Endodermal cell (in vitro differentiated cells): ENCODE measurements at regions not wholly inside any gene's neighbourhood (a gene's known extent, or its start where the extent isn't known, plus 50 kb on each side); places are given as distances from the start of the nearest gene placed in this dataset.

Experiments
- DNase-seq: peaks from one replicate; pipeline ENCODE4 v3.0.0-alpha.2; 2017
- H3K27ac ChIP-seq: 2 replicates; pipeline ENCODE4 v1.5.1; 2013; ENCODE audit warnings: mild to moderate bottlenecking, low read depth, low read length, moderate library complexity
- H3K27me3 ChIP-seq: 2 replicates; pipeline ENCODE4 v1.6.1; 2013; ENCODE audit warnings: mild to moderate bottlenecking, low read length, moderate library complexity; ENCODE audit not compliant: insufficient read depth, control insufficient read depth, poor library complexity, severe bottlenecking
- H3K36me3 ChIP-seq: 2 replicates; pipeline ENCODE4 v1.7.0; 2013; ENCODE audit warnings: mild to moderate bottlenecking, low read length, moderate library complexity; ENCODE audit not compliant: control insufficient read depth, insufficient read depth
- H3K4me1 ChIP-seq: one replicate; pipeline ENCODE4 v1.7.0; 2013; ENCODE audit warnings: low read length; ENCODE audit not compliant: control insufficient read depth, insufficient read depth
- H3K4me3 ChIP-seq: 2 replicates; pipeline ENCODE4 v1.5.1; 2013; ENCODE audit warnings: mild to moderate bottlenecking, low read length, moderate library complexity
- H3K9ac ChIP-seq: 2 replicates; pipeline ENCODE4 v1.6.1; 2013; ENCODE audit warnings: mild to moderate bottlenecking, low read length, moderate library complexity; ENCODE audit not compliant: poor library complexity, severe bottlenecking; ENCODE audit errors: extremely low read depth
- H3K9me3 ChIP-seq: 2 replicates; pipeline ENCODE4 v1.6.1; 2013; ENCODE audit warnings: mild to moderate bottlenecking, low read length, moderate library complexity; ENCODE audit not compliant: control insufficient read depth
- H3K27ac Mint-ChIP-seq: 2 replicates; pipeline ENCODE4 v1.8.0; 2020; ENCODE audit warnings: mixed read lengths
- H3K27me3 Mint-ChIP-seq: 2 replicates; pipeline ENCODE4 v1.8.0; 2021; ENCODE audit warnings: mild to moderate bottlenecking, mixed read lengths; ENCODE audit not compliant: insufficient read depth
- H3K36me3 Mint-ChIP-seq: 2 replicates; pipeline ENCODE4 v1.8.0; 2020; ENCODE audit warnings: low read depth, mixed read lengths
- H3K4me1 Mint-ChIP-seq: 2 replicates; pipeline ENCODE4 v1.8.0; 2020; ENCODE audit warnings: mixed read lengths
- H3K4me3 Mint-ChIP-seq: 2 replicates; pipeline ENCODE4 v1.8.0; 2020; ENCODE audit warnings: mild to moderate bottlenecking, moderate library complexity, mixed read lengths
- H3K9me3 Mint-ChIP-seq: 2 replicates; pipeline ENCODE4 v1.8.0; 2020; ENCODE audit warnings: mild to moderate bottlenecking, mixed read lengths
- WGBS, 2 experiments: methylation state at CpG; one replicate each; pipeline versions ENCODE4 v1.1.5 to v1.1.7; 2013; ENCODE audit warnings: missing lambda C conversion rate in 2 of 2, mixed read lengths in 1 of 2; ENCODE audit not compliant: insufficient coverage in 1 of 2, insufficient read length in 1 of 2; 5-methylcytosine and 5-hydroxymethylcytosine counted together
- TF ChIP-seq, protein P1 (sequence below): fragments of 200-600 bp; sonication (generic); conservative IDR thresholded peaks from 2 replicates; pipeline ENCODE4 v1.5.0; 2021; ENCODE audit warnings: antibody characterized with exemption, mild to moderate bottlenecking

DNA sequence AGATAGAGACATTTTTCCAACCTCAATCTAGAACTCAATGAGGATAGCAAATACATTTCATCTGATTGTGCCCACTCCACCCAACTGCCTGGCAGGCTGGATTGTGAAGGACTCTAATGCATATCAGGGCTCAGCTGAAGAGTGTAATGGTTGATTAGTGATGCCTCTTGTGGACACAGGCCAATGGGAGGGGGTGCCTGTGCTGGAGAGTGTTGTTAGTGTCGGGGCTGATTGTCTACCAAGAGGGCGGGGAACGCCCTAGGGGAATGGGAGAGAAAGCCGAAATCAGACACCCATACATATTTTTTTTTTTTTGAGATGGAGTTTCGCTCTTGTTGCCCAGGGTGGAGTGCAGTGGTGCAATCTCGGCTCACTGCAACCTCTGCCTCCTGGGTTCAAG, 103.7 kb upstream of the SALL4 start:
- 94% methylated on average over 2 of the region's 6 CpGs; no CpG with 5 or more reads in 1 of the 2 experiments for WGBS, 2 experiments
- no peak for DNase-seq
- Histone ChIP-seq H3K9ac (no peak overlapping the region), H3K36me3 (no peaks in the 10 kb centered on the region), H3K4me3 (no peak overlapping the region), H3K27ac (no peak overlapping the region), H3K27me3 (no peaks in the 10 kb centered on the region), H3K4me1 (peaks cover 10% of the 10 kb centered on the region), H3K9me3 (no peaks in the 10 kb centered on the region)
- no peak overlapping the region for H3K27ac Mint-ChIP-seq
- no peaks in the 10 kb centered on the region for H3K9me3 Mint-ChIP-seq
- H3K4me1 Mint-ChIP-seq: peaks cover 24% of the 10 kb centered on the region
- H3K4me3 Mint-ChIP-seq: no peak overlapping the region
- H3K36me3 Mint-ChIP-seq: no peaks in the 10 kb centered on the region
- TF ChIP-seq, protein P1, sequence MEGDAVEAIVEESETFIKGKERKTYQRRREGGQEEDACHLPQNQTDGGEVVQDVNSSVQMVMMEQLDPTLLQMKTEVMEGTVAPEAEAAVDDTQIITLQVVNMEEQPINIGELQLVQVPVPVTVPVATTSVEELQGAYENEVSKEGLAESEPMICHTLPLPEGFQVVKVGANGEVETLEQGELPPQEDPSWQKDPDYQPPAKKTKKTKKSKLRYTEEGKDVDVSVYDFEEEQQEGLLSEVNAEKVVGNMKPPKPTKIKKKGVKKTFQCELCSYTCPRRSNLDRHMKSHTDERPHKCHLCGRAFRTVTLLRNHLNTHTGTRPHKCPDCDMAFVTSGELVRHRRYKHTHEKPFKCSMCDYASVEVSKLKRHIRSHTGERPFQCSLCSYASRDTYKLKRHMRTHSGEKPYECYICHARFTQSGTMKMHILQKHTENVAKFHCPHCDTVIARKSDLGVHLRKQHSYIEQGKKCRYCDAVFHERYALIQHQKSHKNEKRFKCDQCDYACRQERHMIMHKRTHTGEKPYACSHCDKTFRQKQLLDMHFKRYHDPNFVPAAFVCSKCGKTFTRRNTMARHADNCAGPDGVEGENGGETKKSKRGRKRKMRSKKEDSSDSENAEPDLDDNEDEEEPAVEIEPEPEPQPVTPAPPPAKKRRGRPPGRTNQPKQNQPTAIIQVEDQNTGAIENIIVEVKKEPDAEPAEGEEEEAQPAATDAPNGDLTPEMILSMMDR: no peak
- no peaks in the 10 kb centered on the region for H3K27me3 Mint-ChIP-seq

DNA sequence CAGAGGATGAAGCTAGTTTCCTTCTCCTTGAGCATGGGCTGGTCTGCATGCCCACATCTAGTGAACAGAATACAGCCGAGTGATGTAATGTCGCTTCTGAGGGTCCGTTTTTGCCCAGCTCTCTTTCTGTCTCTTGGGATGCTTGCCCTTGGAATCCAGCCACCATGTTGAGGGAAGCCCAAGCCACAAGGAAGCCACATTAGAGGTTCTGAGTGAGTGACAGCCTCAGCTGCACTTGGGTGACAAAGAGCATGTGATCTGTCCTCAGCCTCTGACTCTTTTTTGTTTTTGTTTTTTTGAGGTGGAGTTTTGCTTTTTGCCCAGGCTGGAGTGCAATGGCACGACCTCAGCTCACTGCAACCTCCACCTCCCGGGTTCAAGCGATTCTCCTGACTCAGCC, 100.6 kb upstream of the SALL4 start:
- DNase-seq: no peak
- Histone ChIP-seq H3K27me3 (no peaks in the 10 kb centered on the region), H3K9me3 (no peaks in the 10 kb centered on the region), H3K4me1 (no peaks in the 10 kb centered on the region), H3K9ac (no peak overlapping the region), H3K27ac (no peak overlapping the region), H3K4me3 (no peak overlapping the region), H3K36me3 (no peaks in the 10 kb centered on the region)
- Mint-ChIP-seq H3K9me3 (no peaks in the 10 kb centered on the region), H3K4me3 (no peak overlapping the region), H3K27ac (no peak overlapping the region), H3K36me3 (no peaks in the 10 kb centered on the region), H3K27me3 (no peaks in the 10 kb centered on the region), H3K4me1 (peaks cover 8% of the 10 kb centered on the region)
- TF ChIP-seq, protein P1: no peak
- 95 to 97% methylated on average over 6 of the region's 6 CpGs for WGBS, 2 experiments

DNA sequence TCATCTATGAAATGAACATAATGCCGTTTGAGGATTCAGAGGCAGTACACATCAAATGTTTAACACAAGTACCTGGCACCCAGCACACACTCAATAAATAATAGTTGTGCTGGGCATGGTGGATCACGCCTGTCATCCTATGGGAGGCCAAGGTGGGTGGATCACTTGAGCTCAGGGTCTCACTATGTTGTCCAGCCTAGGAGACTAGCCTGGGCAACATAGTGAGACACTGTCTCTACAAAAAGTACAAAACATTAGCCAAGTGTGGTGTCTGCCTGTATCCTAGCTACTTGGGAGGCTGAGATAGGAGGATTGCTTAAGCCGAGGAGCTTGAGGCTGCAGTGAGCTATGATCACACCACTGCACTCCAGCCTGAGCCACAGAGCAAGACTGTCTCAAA, 98.1 kb upstream of the SALL4 start:
- H3K4me3 Mint-ChIP-seq: no peak overlapping the region
- no peaks in the 10 kb centered on the region for H3K27me3 ChIP-seq
- no peak for DNase-seq
- H3K27me3 Mint-ChIP-seq: no peaks in the 10 kb centered on the region
- H3K27ac Mint-ChIP-seq: no peak overlapping the region
- H3K4me3 ChIP-seq: no peak overlapping the region
- no peaks in the 10 kb centered on the region for H3K9me3 ChIP-seq
- peaks cover 5% of the 10 kb centered on the region for H3K4me1 Mint-ChIP-seq
- no peaks in the 10 kb centered on the region for H3K4me1 ChIP-seq
- H3K36me3 ChIP-seq: no peaks in the 10 kb centered on the region
- no peaks in the 10 kb centered on the region for H3K36me3 Mint-ChIP-seq
- 93 to 100% methylated on average over 2 to 3 of the region's 3 CpGs for WGBS, 2 experiments
- no peak overlapping the region for H3K27ac ChIP-seq
- H3K9me3 Mint-ChIP-seq: no peaks in the 10 kb centered on the region
- H3K9ac ChIP-seq: no peak overlapping the region
- TF ChIP-seq, protein P1: no peak
